Psoas muscle (tissue), 7 donors: ENCODE measurements at regions not wholly inside any gene's neighbourhood (a gene's known extent, or its start where the extent isn't known, plus 50 kb on each side); places are given as distances from the start of the nearest gene placed in this dataset.

Experiments used
- ATAC-seq, 4 donors: fragments of 200-7000 bp; cut with Tn5 transposase; one replicate each; pipeline ENCODE4 v1.9.1; 2020; ENCODE audit warnings: moderate library complexity in 3 of 4, mild to moderate bottlenecking in 2 of 4
- DNase-seq, 2 donors: peaks; one replicate each; pipeline ENCODE4 v3.0.0-alpha.2; 2020
- H3K27ac ChIP-seq: fragments of 200-600 bp; one replicate; pipeline ENCODE4 v1.8.0; 2022
- H3K27me3 ChIP-seq, 3 donors: fragments of 200-600 bp in 1 of 3; one replicate each; pipeline versions ENCODE4 v1.6.1 to v1.8.0; 2013 to 2022; ENCODE audit warnings: low read length in 2 of 3, mild to moderate bottlenecking in 2 of 3, moderate library complexity in 1 of 3; ENCODE audit not compliant: insufficient read depth in 3 of 3
- H3K36me3 ChIP-seq, 2 donors: fragments of 200-600 bp in 1 of 2; one replicate each; pipeline versions ENCODE4 v1.6.1 to v1.8.0; 2013 to 2022; ENCODE audit warnings: low read depth in 1 of 2, mild to moderate bottlenecking in 1 of 2, moderate library complexity in 1 of 2; ENCODE audit not compliant: insufficient read depth in 1 of 2
- H3K4me1 ChIP-seq: fragments of 200-600 bp; one replicate; pipeline ENCODE4 v1.8.0; 2022
- H3K4me3 ChIP-seq: fragments of 200-600 bp; one replicate; pipeline ENCODE4 v1.8.0; 2022; ENCODE audit warnings: mild to moderate bottlenecking
- H3K9me3 ChIP-seq: fragments of 200-600 bp; one replicate; pipeline ENCODE4 v1.8.0; 2022
- CTCF ChIP-seq: fragments of 200-600 bp; IDR thresholded peaks from one replicate; pipeline ENCODE4 v1.8.0; 2022; ENCODE audit warnings: antibody characterized with exemption
- WGBS, 3 donors: extraction: QIAGEN DNeasy Blood & Tissue Kit; methylation state at CpG; one replicate each; pipeline versions ENCODE4 v1.1.6 to v1.1.7; 2013; 5-methylcytosine and 5-hydroxymethylcytosine counted together
- intact Hi-C, 2 donors: fragments of 100-400 bp; cut with DNase I; formaldehyde crosslinking; loops; one replicate each; pipeline versions ENCODE4 v1.11.0 to v1.14.2; 2022
- donor health status: healthy with polysubstance abuse.
- donor health status: DM: no; HTN: no; CAD: no; lungs with moderate emphysema.
- donor health status: Bipolar disorder and iron deficiency.
- donor health status: healthy.
- donor health status: DM: yes; HTN: yes; CAD: no.
- donor health status: DM: no; HTN: no; CAD: no.
- donor health status: DM: yes; HTN: yes; CAD: no.

GRCh38 chrX:87236830-87237440 lies 280.7 kb upstream of the KLHL4 start:
- intact Hi-C loops: no loop called here
- 49 to 77% (median 72%) methylated on average over 2 of the region's 2 CpGs for WGBS, 3 donors
- H3K9me3 ChIP-seq: no peaks in the 10 kb centered on the region
- no peak overlapping the region for H3K4me3 ChIP-seq
- DNase-seq (no peak), ATAC-seq (no peak)
- no peaks in the 10 kb centered on the region for H3K27me3 ChIP-seq
- no peak for TF ChIP-seq CTCF
- no peaks in the 10 kb centered on the region for H3K4me1 ChIP-seq
- H3K36me3 ChIP-seq: no peaks in the 10 kb centered on the region
- no peak overlapping the region for H3K27ac ChIP-seq

- ATAC-seq (no peak), DNase-seq (no peak)
- no peak for TF ChIP-seq CTCF
- Histone ChIP-seq H3K4me1 (no peaks in the 10 kb centered on the region), H3K4me3 (no peak overlapping the region), H3K9me3 (no peaks in the 10 kb centered on the region), H3K27ac (no peak overlapping the region), H3K36me3 (no peaks in the 10 kb centered on the region), H3K27me3 (no peaks in the 10 kb centered on the region)
- intact Hi-C loops: no loop called here
- 63 to 72% (median 65%) methylated on average over 5 of the region's 5 CpGs for WGBS, 3 donors
These were observed 252.1 kb upstream of the KLHL4 start for GRCh38 chrX:87265518-87265917.

- intact Hi-C loops: no loop called here
- no peak for TF ChIP-seq CTCF
- no peak for DNase-seq
- Histone ChIP-seq H3K27ac (no peak overlapping the region), H3K36me3 (no peaks in the 10 kb centered on the region), H3K9me3 (no peaks in the 10 kb centered on the region), H3K4me3 (no peak overlapping the region), H3K27me3 (no peaks in the 10 kb centered on the region), H3K4me1 (no peaks in the 10 kb centered on the region)
- ATAC-seq: no peak
These were observed 245.1 kb upstream of the KLHL4 start for GRCh38 chrX:87272491-87272890.

- ATAC-seq: no peak
- no peak overlapping the region for H3K27ac ChIP-seq
- peak; percentile 55 for TF ChIP-seq CTCF
- no peaks in the 10 kb centered on the region for H3K27me3 ChIP-seq
- no peaks in the 10 kb centered on the region for H3K4me1 ChIP-seq
- DNase-seq: no peak
- no peak overlapping the region for H3K4me3 ChIP-seq
- no peaks in the 10 kb centered on the region for H3K9me3 ChIP-seq
- no peaks in the 10 kb centered on the region for H3K36me3 ChIP-seq
- 0 to 3% (median 0%) methylated on average over 4 of the region's 4 CpGs for WGBS, 3 donors
- intact Hi-C loops: no loop called here
These were observed 217.9 kb upstream of the KLHL4 start for GRCh38 chrX:87299563-87300160.

GRCh38 chrX:87310780-87311179 lies 206.8 kb upstream of the KLHL4 start:
- 27 to 39% (median 30%) methylated on average over 1 of the region's 1 CpG for WGBS, 3 donors
- intact Hi-C loops: no loop called here
- DNase-seq (no peak), ATAC-seq (no peak)
- no peak overlapping the region for H3K27ac ChIP-seq
- no peaks in the 10 kb centered on the region for H3K4me1 ChIP-seq
- no peak overlapping the region for H3K4me3 ChIP-seq
- H3K36me3 ChIP-seq: no peaks in the 10 kb centered on the region
- TF ChIP-seq CTCF: no peak
- H3K27me3 ChIP-seq: peaks cover 0 to 3% (median 0%) of the 10 kb centered on the region in 3 donors
- H3K9me3 ChIP-seq: no peaks in the 10 kb centered on the region
